Neuronal stem cell (in vitro differentiated cells): ENCODE measurements at regions not wholly inside any gene's neighbourhood (a gene's known extent, or its start where the extent isn't known, plus 50 kb on each side); places are given as distances from the start of the nearest gene placed in this dataset.

Experiments used
- DNase-seq: peaks from one replicate; pipeline ENCODE4 v3.0.0-alpha.2; 2013; ENCODE audit warnings: low spot score
- H2AFZ ChIP-seq: one replicate; pipeline ENCODE4 v1.6.1; 2013; ENCODE audit warnings: mild to moderate bottlenecking, low read length, inconsistent platforms
- H2AK5ac ChIP-seq: 2 replicates; pipeline ENCODE4 v1.6.1; 2013; ENCODE audit warnings: low read depth, mild to moderate bottlenecking, inconsistent platforms, low read length, moderate library complexity, mixed read lengths
- H2BK120ac ChIP-seq: 2 replicates; pipeline ENCODE4 v1.6.1; 2013; ENCODE audit warnings: low read depth, mild to moderate bottlenecking, inconsistent platforms, low read length, moderate library complexity, mixed read lengths
- H2BK12ac ChIP-seq: one replicate; pipeline ENCODE4 v1.6.1; 2013; ENCODE audit warnings: low read length, inconsistent platforms
- H2BK15ac ChIP-seq: 2 replicates; pipeline ENCODE4 v1.6.1; 2013; ENCODE audit warnings: mild to moderate bottlenecking, low read length, inconsistent platforms, mixed read lengths
- H2BK5ac ChIP-seq: one replicate; pipeline ENCODE4 v1.6.1; 2013; ENCODE audit warnings: inconsistent platforms, mild to moderate bottlenecking, low read length, moderate library complexity
- H3K14ac ChIP-seq: one replicate; pipeline ENCODE4 v1.6.1; 2013; ENCODE audit warnings: low read length, inconsistent platforms
- H3K18ac ChIP-seq: 2 replicates; pipeline ENCODE4 v1.6.1; 2013; ENCODE audit warnings: low read length, inconsistent platforms
- H3K23ac ChIP-seq: 2 replicates; pipeline ENCODE4 v1.6.1; 2013; ENCODE audit warnings: low read depth, mild to moderate bottlenecking, mixed read lengths, low read length, inconsistent platforms; ENCODE audit not compliant: poor library complexity
- H3K27ac ChIP-seq: replicated peaks from 3 replicates; pipeline ENCODE4 v1.5.1; 2013; ENCODE audit warnings: low read length, inconsistent platforms
- H3K27me3 ChIP-seq, 3 experiments: 2 replicates each; pipeline ENCODE4 v1.6.1; 2013; ENCODE audit warnings: low read length in 3 of 3, mild to moderate bottlenecking in 2 of 3, inconsistent platforms in 1 of 3, low read depth in 1 of 3, mixed read lengths in 1 of 3, moderate library complexity in 1 of 3; ENCODE audit not compliant: control insufficient read depth in 3 of 3, insufficient read depth in 3 of 3
- H3K36me3 ChIP-seq, 2 donors: replicated peaks in 1 of 2; 2 replicates each; pipeline ENCODE4 v1.6.1; 2013; ENCODE audit warnings: low read length in 2 of 2; ENCODE audit not compliant: control insufficient read depth in 2 of 2, insufficient read depth in 2 of 2
- H3K4ac ChIP-seq: 2 replicates; pipeline ENCODE4 v1.6.1; 2013; ENCODE audit warnings: inconsistent platforms, mild to moderate bottlenecking, low read length, moderate library complexity
- H3K4me1 ChIP-seq, 2 donors: 1 replicate in 1 of 2; 2 replicates in 1 of 2; pipeline ENCODE4 v1.6.1; 2013; ENCODE audit warnings: low read length in 2 of 2, low read depth in 1 of 2; ENCODE audit not compliant: control insufficient read depth in 2 of 2, insufficient read depth in 1 of 2
- H3K4me2 ChIP-seq: one replicate; pipeline ENCODE4 v1.6.1; 2013; ENCODE audit warnings: mild to moderate bottlenecking, low read length, inconsistent platforms; ENCODE audit not compliant: insufficient read depth, poor library complexity, severe bottlenecking
- H3K4me3 ChIP-seq, 2 donors: 2 replicates each; pipeline ENCODE4 v1.5.1; 2013; ENCODE audit warnings: low read length in 2 of 2, mild to moderate bottlenecking in 2 of 2, inconsistent platforms in 1 of 2, moderate library complexity in 1 of 2
- H3K79me1 ChIP-seq: one replicate; pipeline ENCODE4 v1.6.1; 2013; ENCODE audit warnings: low read depth, mild to moderate bottlenecking, inconsistent platforms, low read length, moderate library complexity
- H3K9ac ChIP-seq: one replicate; pipeline ENCODE4 v1.6.1; 2013; ENCODE audit warnings: mild to moderate bottlenecking, low read depth, low read length, inconsistent platforms; ENCODE audit not compliant: poor library complexity
- H3K9me3 ChIP-seq, 2 donors: replicated peaks in 1 of 2; 2 replicates each; pipeline versions ENCODE3 to v1.6.1; 2013; ENCODE audit warnings: low read length in 2 of 2, mild to moderate bottlenecking in 2 of 2, inconsistent platforms in 1 of 2, low read depth in 1 of 2, mixed read lengths in 1 of 2, moderate library complexity in 1 of 2; ENCODE audit not compliant: control insufficient read depth in 2 of 2, insufficient read depth in 1 of 2
- H4K8ac ChIP-seq: one replicate; pipeline ENCODE4 v1.6.1; 2013; ENCODE audit warnings: low read depth, mild to moderate bottlenecking, inconsistent platforms, low read length, moderate library complexity
- H4K91ac ChIP-seq: one replicate; pipeline ENCODE4 v1.6.1; 2013; ENCODE audit warnings: low read length, low read depth, mild to moderate bottlenecking, inconsistent platforms; ENCODE audit not compliant: poor library complexity
- WGBS, 2 donors: extraction: QIAGEN DNeasy Blood & Tissue Kit; methylation state at CpG; one replicate each; pipeline ENCODE4 v1.1.7; 2013; ENCODE audit warnings: missing lambda C conversion rate in 2 of 2, mixed read lengths in 1 of 2; ENCODE audit not compliant: insufficient read length in 2 of 2, insufficient replicate concordance in 1 of 2; ENCODE audit errors: extremely low coverage in 2 of 2; 5-methylcytosine and 5-hydroxymethylcytosine counted together

DNA sequence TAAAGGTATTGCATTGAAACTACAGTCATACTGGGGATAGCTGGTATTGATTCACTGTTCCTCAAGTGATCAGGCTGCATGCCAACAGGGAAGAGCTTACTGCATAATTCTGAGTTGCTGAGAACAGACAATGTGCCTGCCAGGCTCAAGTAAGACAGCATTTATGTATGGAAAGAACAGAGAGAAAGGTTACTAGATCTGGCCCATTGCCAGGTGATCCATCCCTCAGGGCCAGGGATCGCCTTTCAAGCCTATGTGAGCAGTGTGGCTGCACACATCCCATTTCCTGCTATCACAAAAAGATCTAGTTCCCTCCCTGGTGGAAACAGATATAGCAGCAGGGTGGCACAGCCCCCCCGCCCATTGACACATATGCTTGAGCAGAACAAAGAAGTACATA lies 254.0 kb downstream of the TMA16 start:
- DNase-seq, result no peak

DNA sequence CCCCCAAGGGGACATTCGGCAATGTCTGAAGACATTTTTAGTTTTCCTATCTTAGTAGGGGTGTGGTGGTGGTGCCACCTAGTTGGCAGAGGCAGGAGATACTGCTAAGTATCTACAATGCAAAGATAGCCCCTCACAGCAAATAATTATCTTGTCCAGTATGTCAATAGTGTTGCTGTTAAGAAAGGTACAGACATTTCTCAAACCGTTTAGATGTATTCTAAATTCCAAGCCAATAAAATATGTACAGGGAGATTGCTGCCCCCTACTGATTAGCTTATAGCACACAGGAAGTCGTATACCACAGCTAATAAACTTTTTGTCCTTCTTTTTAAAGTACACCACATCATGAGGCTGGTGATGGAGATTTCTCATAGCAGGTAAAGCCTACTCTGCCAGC lies 260.5 kb downstream of the TMA16 start:
- no peak overlapping the region for H3K4me3 ChIP-seq
- no peak overlapping the region for H2AFZ ChIP-seq
- DNase-seq, result no peak
- no peaks in the 10 kb centered on the region for H3K79me1 ChIP-seq
- no peak overlapping the region for H2BK120ac ChIP-seq
- H2AK5ac ChIP-seq, result no peak overlapping the region
- H3K4ac ChIP-seq, result no peak overlapping the region
- no peak overlapping the region for H2BK15ac ChIP-seq
- H3K36me3 ChIP-seq, result no peaks in the 10 kb centered on the region
- H2BK12ac ChIP-seq, result no peak overlapping the region
- WGBS, 2 donors, result no CpG with 5 or more reads among the region's 3 CpGs
- H4K8ac ChIP-seq, result no peak overlapping the region
- H3K27me3 ChIP-seq, result no peaks in the 10 kb centered on the region
- no peak overlapping the region for H3K27ac ChIP-seq
- no peaks in the 10 kb centered on the region for H3K4me1 ChIP-seq
- no peak overlapping the region for H2BK5ac ChIP-seq
- H3K9ac ChIP-seq, result no peak overlapping the region
- H3K14ac ChIP-seq, result no peak overlapping the region
- no peaks in the 10 kb centered on the region for H3K9me3 ChIP-seq
- H3K4me2 ChIP-seq, result no peak overlapping the region
- H4K91ac ChIP-seq, result no peak overlapping the region
- no peak overlapping the region for H3K18ac ChIP-seq
- H3K23ac ChIP-seq, result no peak overlapping the region

More for the DNA sequence above, 254.0 kb downstream of the TMA16 start:
- Histone ChIP-seq H2BK5ac (no peak overlapping the region), H3K23ac (no peak overlapping the region), H2BK15ac (no peak overlapping the region), H3K4me1 (no peaks in the 10 kb centered on the region), H2AK5ac (no peak overlapping the region), H4K91ac (no peak overlapping the region), H3K9me3 (peaks cover 0 to 2% of the 10 kb centered on the region in 2 donors), H3K27ac (no peak overlapping the region), H2BK120ac (no peak overlapping the region), H4K8ac (no peak overlapping the region), H3K9ac (no peak overlapping the region), H2AFZ (no peak overlapping the region), H3K14ac (no peak overlapping the region), H2BK12ac (no peak overlapping the region), H3K4ac (no peak overlapping the region), H3K27me3 (no peaks in the 10 kb centered on the region), H3K4me2 (no peak overlapping the region), H3K18ac (no peak overlapping the region), H3K4me3 (no peak overlapping the region), H3K79me1 (no peaks in the 10 kb centered on the region), H3K36me3 (no peaks in the 10 kb centered on the region)
- no CpG with 5 or more reads among the region's 2 CpGs for WGBS, 2 donors

- Histone ChIP-seq H3K14ac (no peak overlapping the region), H3K27ac (no peak overlapping the region), H3K4ac (no peak overlapping the region), H3K4me1 (no peaks in the 10 kb centered on the region), H2BK15ac (no peak overlapping the region), H3K79me1 (no peaks in the 10 kb centered on the region), H3K9me3 (no peaks in the 10 kb centered on the region), H2BK5ac (no peak overlapping the region), H2AK5ac (no peak overlapping the region), H3K23ac (no peak overlapping the region), H3K4me2 (no peak overlapping the region), H2AFZ (no peak overlapping the region), H3K9ac (no peak overlapping the region), H3K4me3 (no peak overlapping the region), H3K27me3 (no peaks in the 10 kb centered on the region), H3K36me3 (no peaks in the 10 kb centered on the region), H2BK120ac (no peak overlapping the region), H4K91ac (no peak overlapping the region), H3K18ac (no peak overlapping the region), H4K8ac (no peak overlapping the region), H2BK12ac (no peak overlapping the region)
- DNase-seq, result no peak
- no CpG with 5 or more reads among the region's 1 CpG for WGBS, 2 donors
Measured at GRCh38 chr4:163757219-163757618, 262.7 kb downstream of the TMA16 start.

DNA sequence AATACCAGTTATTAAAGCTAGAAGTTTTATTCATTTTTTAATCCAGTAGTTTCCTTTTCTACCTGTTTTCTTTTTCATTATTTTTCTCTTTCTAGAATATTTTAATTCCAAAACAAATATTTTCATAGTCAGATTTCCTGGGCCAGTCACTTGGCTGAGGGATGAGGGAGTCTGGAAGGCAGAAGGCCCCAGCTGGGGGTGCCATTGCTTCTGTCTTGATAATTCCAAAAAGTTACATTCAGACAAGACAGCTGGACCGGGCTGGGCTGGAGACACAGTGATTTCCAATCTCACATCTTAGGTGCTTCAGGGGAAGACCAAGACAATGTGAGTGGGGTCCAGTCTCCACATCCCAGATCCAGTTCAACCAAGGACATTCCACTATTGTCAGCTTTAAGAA lies 263.5 kb downstream of the TMA16 start:
- Histone ChIP-seq H2BK120ac (no peak overlapping the region), H3K9me3 (no peaks in the 10 kb centered on the region), H3K4me1 (no peaks in the 10 kb centered on the region), H3K9ac (no peak overlapping the region), H3K4me2 (no peak overlapping the region), H4K8ac (no peak overlapping the region), H2BK5ac (no peak overlapping the region), H3K18ac (no peak overlapping the region), H2AK5ac (no peak overlapping the region), H3K27me3 (no peaks in the 10 kb centered on the region), H2AFZ (no peak overlapping the region), H3K27ac (no peak overlapping the region), H2BK12ac (no peak overlapping the region), H3K4me3 (no peak overlapping the region), H3K36me3 (no peaks in the 10 kb centered on the region), H2BK15ac (no peak overlapping the region), H3K23ac (no peak overlapping the region), H3K14ac (no peak overlapping the region), H4K91ac (no peak overlapping the region), H3K4ac (no peak overlapping the region), H3K79me1 (no peaks in the 10 kb centered on the region)
- no peak for DNase-seq
- WGBS, 2 donors, result no CpG with 5 or more reads among the region's 1 CpG
